ENCODE measurements at regions not wholly inside any gene's neighbourhood (a gene's known extent, or its start where the extent isn't known, plus 50 kb on each side); places are given as distances from the start of the nearest gene placed in this dataset.

DNA sequence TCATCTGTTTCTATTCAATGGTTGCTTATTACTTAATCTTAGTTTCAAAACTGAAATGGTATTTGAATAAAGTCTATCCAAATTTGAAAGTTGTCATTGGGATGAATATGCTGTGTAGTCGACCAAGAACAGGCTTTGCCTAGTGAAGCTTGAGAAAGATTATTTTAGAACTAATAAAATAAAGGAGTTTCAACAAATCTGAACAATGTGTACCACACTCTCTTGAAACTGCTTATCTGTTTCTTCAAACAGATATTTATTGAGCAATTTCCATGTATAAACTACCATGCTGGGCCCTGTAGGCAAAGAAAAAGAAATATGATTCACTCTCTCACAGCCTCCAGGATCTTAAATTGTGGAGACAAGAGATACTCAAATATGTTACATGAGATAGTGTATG is 174.4 kb downstream of the OGFRL1 start:
- Histone ChIP-seq H3K9ac (ENCODE audit: low read depth, low read length) (no peak overlapping the region), H3K27me3 (ENCODE audit: insufficient read depth, low read length, poor library complexity) (no peaks in the 10 kb centered on the region), H3K27ac (ENCODE audit: low read length) (no peak overlapping the region), H3K79me2 (ENCODE audit: insufficient read depth, low read length) (no peaks in the 10 kb centered on the region), H3K4me3 (ENCODE audit: low read depth in 1 of 2, low read length in 2 of 2) (no peak overlapping the region), H3K9me3 (ENCODE audit: insufficient read depth, low read length, severe bottlenecking) (no peaks in the 10 kb centered on the region), H3K4me2 (ENCODE audit: insufficient read depth, low read length) (no peak overlapping the region), H3K36me3 (ENCODE audit: insufficient read depth, low read length) (no peaks in the 10 kb centered on the region), H3K4me1 (ENCODE audit: insufficient read depth, low read length) (no peaks in the 10 kb centered on the region), H2AFZ (ENCODE audit: low read depth, low read length) (no peak overlapping the region), H4K20me1 (ENCODE audit: insufficient read depth, low read length) (no peaks in the 10 kb centered on the region)
- DNase-seq (no peak), ATAC-seq (ENCODE audit: insufficient read depth, low read depth) (no peak)
- TF ChIP-seq, protein P1, sequence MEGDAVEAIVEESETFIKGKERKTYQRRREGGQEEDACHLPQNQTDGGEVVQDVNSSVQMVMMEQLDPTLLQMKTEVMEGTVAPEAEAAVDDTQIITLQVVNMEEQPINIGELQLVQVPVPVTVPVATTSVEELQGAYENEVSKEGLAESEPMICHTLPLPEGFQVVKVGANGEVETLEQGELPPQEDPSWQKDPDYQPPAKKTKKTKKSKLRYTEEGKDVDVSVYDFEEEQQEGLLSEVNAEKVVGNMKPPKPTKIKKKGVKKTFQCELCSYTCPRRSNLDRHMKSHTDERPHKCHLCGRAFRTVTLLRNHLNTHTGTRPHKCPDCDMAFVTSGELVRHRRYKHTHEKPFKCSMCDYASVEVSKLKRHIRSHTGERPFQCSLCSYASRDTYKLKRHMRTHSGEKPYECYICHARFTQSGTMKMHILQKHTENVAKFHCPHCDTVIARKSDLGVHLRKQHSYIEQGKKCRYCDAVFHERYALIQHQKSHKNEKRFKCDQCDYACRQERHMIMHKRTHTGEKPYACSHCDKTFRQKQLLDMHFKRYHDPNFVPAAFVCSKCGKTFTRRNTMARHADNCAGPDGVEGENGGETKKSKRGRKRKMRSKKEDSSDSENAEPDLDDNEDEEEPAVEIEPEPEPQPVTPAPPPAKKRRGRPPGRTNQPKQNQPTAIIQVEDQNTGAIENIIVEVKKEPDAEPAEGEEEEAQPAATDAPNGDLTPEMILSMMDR (IDR thresholded peaks at IDR 0.05; ENCODE audit: borderline replicate concordance, extremely low read depth, low read length, poor library complexity, severe bottlenecking): no peak
- no peak for TF ChIP-seq EZH2 (IDR thresholded peaks at IDR 0.05; ENCODE audit: borderline replicate concordance, low read depth, low read length, severe bottlenecking)

DNA sequence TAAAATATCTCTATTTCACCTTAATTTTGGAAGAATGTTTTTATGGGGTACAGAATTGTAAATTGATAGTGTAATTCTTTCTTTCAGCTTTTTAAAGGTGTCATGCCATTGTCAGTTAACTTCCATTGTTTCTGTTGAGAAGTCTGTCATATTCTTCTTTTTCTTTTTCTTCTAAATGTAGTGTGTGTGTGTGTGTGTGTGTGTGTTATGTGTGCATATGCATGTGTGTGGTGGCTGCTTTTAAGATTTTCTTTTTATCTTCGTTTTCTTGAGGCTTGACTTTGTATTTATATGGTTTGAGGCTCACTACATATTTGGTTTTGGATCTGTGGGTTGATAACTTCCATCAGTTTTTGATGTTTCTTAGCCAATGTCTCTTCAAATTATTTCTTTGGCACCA is 176.5 kb downstream of the OGFRL1 start:
- Histone ChIP-seq H2AFZ (ENCODE audit: low read depth, low read length) (no peak overlapping the region), H3K9ac (ENCODE audit: low read depth, low read length) (no peak overlapping the region), H3K9me3 (ENCODE audit: insufficient read depth, low read length, severe bottlenecking) (no peaks in the 10 kb centered on the region), H4K20me1 (ENCODE audit: insufficient read depth, low read length) (no peaks in the 10 kb centered on the region), H3K4me1 (ENCODE audit: insufficient read depth, low read length) (no peaks in the 10 kb centered on the region), H3K27ac (ENCODE audit: low read length) (no peak overlapping the region), H3K79me2 (ENCODE audit: insufficient read depth, low read length) (no peaks in the 10 kb centered on the region), H3K4me3 (ENCODE audit: low read depth in 1 of 2, low read length in 2 of 2) (no peak overlapping the region), H3K36me3 (ENCODE audit: insufficient read depth, low read length) (no peaks in the 10 kb centered on the region), H3K4me2 (ENCODE audit: insufficient read depth, low read length) (no peak overlapping the region), H3K27me3 (ENCODE audit: insufficient read depth, low read length, poor library complexity) (no peaks in the 10 kb centered on the region)
- TF ChIP-seq, protein P1 (IDR thresholded peaks at IDR 0.05; ENCODE audit: borderline replicate concordance, extremely low read depth, low read length, poor library complexity, severe bottlenecking): no peak
- no peak for TF ChIP-seq EZH2 (IDR thresholded peaks at IDR 0.05; ENCODE audit: borderline replicate concordance, low read depth, low read length, severe bottlenecking)
- no peak for ATAC-seq (ENCODE audit: insufficient read depth, low read depth)
- DNase-seq: no peak

DNA sequence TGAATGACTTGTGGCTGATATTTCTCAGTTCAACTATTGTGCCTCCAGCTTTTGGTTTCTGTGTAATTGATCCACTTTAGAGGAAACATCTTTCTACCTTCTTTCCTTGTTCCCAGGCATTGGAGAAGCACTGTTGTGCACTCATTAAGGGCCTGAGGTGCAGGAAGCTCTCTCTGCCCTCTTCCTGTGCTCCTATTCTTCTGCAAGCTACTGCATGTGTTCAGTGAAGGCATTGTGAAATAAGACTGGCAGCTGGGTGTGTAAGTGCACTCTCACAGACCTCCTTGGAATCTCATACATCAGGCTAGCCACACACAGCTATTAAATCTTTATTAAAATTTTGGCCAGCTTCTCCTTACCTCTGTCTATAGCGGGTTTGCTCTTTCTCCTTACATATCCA is 177.8 kb downstream of the OGFRL1 start:
- DNase-seq (no peak), ATAC-seq (ENCODE audit: insufficient read depth, low read depth) (no peak)

More for the DNA sequence above, 177.8 kb downstream of the OGFRL1 start:
- Histone ChIP-seq H3K27ac (ENCODE audit: low read length) (no peak overlapping the region), H4K20me1 (ENCODE audit: insufficient read depth, low read length) (no peaks in the 10 kb centered on the region), H3K4me1 (ENCODE audit: insufficient read depth, low read length) (no peaks in the 10 kb centered on the region), H3K9ac (ENCODE audit: low read depth, low read length) (no peak overlapping the region), H3K9me3 (ENCODE audit: insufficient read depth, low read length, severe bottlenecking) (no peaks in the 10 kb centered on the region), H3K36me3 (ENCODE audit: insufficient read depth, low read length) (no peaks in the 10 kb centered on the region), H2AFZ (ENCODE audit: low read depth, low read length) (no peak overlapping the region), H3K27me3 (ENCODE audit: insufficient read depth, low read length, poor library complexity) (no peaks in the 10 kb centered on the region), H3K4me2 (ENCODE audit: insufficient read depth, low read length) (no peak overlapping the region), H3K4me3 (ENCODE audit: low read depth in 1 of 2, low read length in 2 of 2) (no peak overlapping the region), H3K79me2 (ENCODE audit: insufficient read depth, low read length) (no peaks in the 10 kb centered on the region)
- no peak for TF ChIP-seq EZH2 (IDR thresholded peaks at IDR 0.05; ENCODE audit: borderline replicate concordance, low read depth, low read length, severe bottlenecking)
- TF ChIP-seq, protein P1 (IDR thresholded peaks at IDR 0.05; ENCODE audit: borderline replicate concordance, extremely low read depth, low read length, poor library complexity, severe bottlenecking): no peak

Measured in DND-41 (cell line).